Liver (tissue), 3 donors: ENCODE measurements at regions not wholly inside any gene's neighbourhood (a gene's known extent, or its start where the extent isn't known, plus 50 kb on each side); places are given as distances from the start of the nearest gene placed in this dataset.

Source experiments
- CTCF ChIP-seq: fragments of 150-350 bp; IDR thresholded peaks from 2 replicates; pipeline ENCODE4 v1.5.1; 2017; ENCODE audit warnings: improper control_type of control experiment, low read depth, low read length; ENCODE audit not compliant: missing input control
- GABPA ChIP-seq, 2 donors: IDR thresholded peaks in 1 of 2; conservative IDR thresholded peaks in 1 of 2; 2 replicates each; pipeline ENCODE4 v1.6.1; 2016; ENCODE audit warnings: antibody characterized with exemption in 2 of 2, mild to moderate bottlenecking in 1 of 2, moderate library complexity in 1 of 2
- TF ChIP-seq, protein P1 (sequence below): IDR thresholded peaks from 2 replicates; pipeline ENCODE4 v1.6.1; 2016; ENCODE audit warnings: antibody characterized with exemption
- donor health status: healthy.
- donor health status: healthy.

GRCh38 chr16:50964491-50964890 is 186.6 kb downstream of the SALL1 start:
- TF ChIP-seq, protein P1, sequence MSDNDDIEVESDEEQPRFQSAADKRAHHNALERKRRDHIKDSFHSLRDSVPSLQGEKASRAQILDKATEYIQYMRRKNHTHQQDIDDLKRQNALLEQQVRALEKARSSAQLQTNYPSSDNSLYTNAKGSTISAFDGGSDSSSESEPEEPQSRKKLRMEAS: peak; percentile 44
- TF ChIP-seq GABPA (IDR thresholded peaks at IDR 0.05 in 1 of 2, conservative IDR thresholded peaks at IDR 0.05 in 1 of 2) (no peak), CTCF (no peak)
